Hepatocyte (in vitro differentiated cells): ENCODE measurements at regions not wholly inside any gene's neighbourhood (a gene's known extent, or its start where the extent isn't known, plus 50 kb on each side); places are given as distances from the start of the nearest gene placed in this dataset.
A peak's percentile ranks its signal among the peaks of the same experiment; 100 is the strongest.

Source experiments
- DNase-seq: peaks from one replicate; pipeline ENCODE4 v3.0.0-alpha.2; 2016; ENCODE audit warnings: low spot score
- H2AFZ ChIP-seq: fragments of 200-600 bp; sonication (generic); 2 replicates; pipeline ENCODE4 v1.6.0; 2016; ENCODE audit warnings: antibody characterized with exemption, mild to moderate bottlenecking
- H3K27ac ChIP-seq: fragments of 200-600 bp; sonication (generic); 2 replicates; pipeline ENCODE4 v1.5.1; 2016; ENCODE audit warnings: mild to moderate bottlenecking
- H3K27me3 ChIP-seq: fragments of 200-600 bp; sonication (generic); 2 replicates; pipeline ENCODE4 v1.6.1; 2016
- H3K36me3 ChIP-seq: fragments of 200-600 bp; sonication (generic); replicated peaks from 2 replicates; pipeline ENCODE4 v1.5.1; 2016; ENCODE audit warnings: low read depth; ENCODE audit not compliant: insufficient read depth
- H3K4me1 ChIP-seq: fragments of 200-600 bp; sonication (generic); 2 replicates; pipeline ENCODE4 v1.5.1; 2016; ENCODE audit warnings: mild to moderate bottlenecking, moderate library complexity; ENCODE audit not compliant: insufficient read depth
- H3K4me2 ChIP-seq: fragments of 200-600 bp; sonication (generic); 2 replicates; pipeline ENCODE4 v1.6.0; 2016
- H3K4me3 ChIP-seq: fragments of 200-600 bp; sonication (generic); 2 replicates; pipeline ENCODE4 v1.5.1; 2016; ENCODE audit warnings: mild to moderate bottlenecking
- H3K79me2 ChIP-seq: fragments of 200-600 bp; sonication (generic); 2 replicates; pipeline ENCODE4 v1.6.0; 2017; ENCODE audit warnings: mild to moderate bottlenecking
- H3K9me2 ChIP-seq: fragments of 200-600 bp; sonication (generic); replicated peaks from 2 replicates; pipeline ENCODE4 v1.6.0; 2017; ENCODE audit warnings: mild to moderate bottlenecking; ENCODE audit not compliant: insufficient read depth
- H3K9me3 ChIP-seq: fragments of 200-600 bp; sonication (generic); 2 replicates; pipeline ENCODE4 v1.5.1; 2016; ENCODE audit warnings: low read depth, mild to moderate bottlenecking
- H4K20me1 ChIP-seq: fragments of 200-600 bp; sonication (generic); 2 replicates; pipeline ENCODE4 v1.6.0; 2016; ENCODE audit warnings: mild to moderate bottlenecking; ENCODE audit not compliant: insufficient read depth, poor library complexity, severe bottlenecking
- CTCF ChIP-seq: fragments of 200-600 bp; sonication (generic); IDR thresholded peaks from 2 replicates; pipeline ENCODE4 v1.5.1; 2016; ENCODE audit warnings: antibody characterized with exemption, mild to moderate bottlenecking; ENCODE audit not compliant: poor library complexity
- EZH2 ChIP-seq: fragments of 200-600 bp; sonication (generic); IDR thresholded peaks from 2 replicates; pipeline ENCODE4 v1.6.1; 2016; ENCODE audit warnings: antibody characterized with exemption, mild to moderate bottlenecking, borderline replicate concordance
- EZH2phosphoT487 ChIP-seq: fragments of 200-600 bp; sonication (generic); IDR thresholded peaks from one replicate; pipeline ENCODE4 v1.6.1; 2018; ENCODE audit warnings: antibody characterized with exemption, mild to moderate bottlenecking, low read depth, moderate library complexity; ENCODE audit not compliant: unreplicated experiment, severe bottlenecking
- WGBS: methylation state at CpG from one replicate; pipeline ENCODE4 v1.1.6; 2016; ENCODE audit warnings: low lambda C conversion rate; ENCODE audit errors: missing lambda C conversion rate; 5-methylcytosine and 5-hydroxymethylcytosine counted together

GRCh38 chr1:96865731-96866685 is 144.4 kb downstream of the PTBP2 start:
- H3K36me3 ChIP-seq, result no peaks in the 10 kb centered on the region
- H3K4me2 ChIP-seq, result no peak overlapping the region
- DNase-seq, result peak; percentile 54
- no peak overlapping the region for H3K4me3 ChIP-seq
- H2AFZ ChIP-seq, result no peak overlapping the region
- H3K27ac ChIP-seq, result peak overlapping the region; percentile 64
- H4K20me1 ChIP-seq, result no peaks in the 10 kb centered on the region
- H3K27me3 ChIP-seq, result no peaks in the 10 kb centered on the region
- TF ChIP-seq EZH2phosphoT487 (no peak), CTCF (no peak), EZH2 (no peak)
- H3K79me2 ChIP-seq, result no peaks in the 10 kb centered on the region
- no peaks in the 10 kb centered on the region for H3K4me1 ChIP-seq
- H3K9me3 ChIP-seq, result no peaks in the 10 kb centered on the region
- H3K9me2 ChIP-seq, result no peaks in the 10 kb centered on the region
- 65% methylated on average over 3 of the region's 3 CpGs for WGBS

- Histone ChIP-seq H3K79me2 (no peaks in the 10 kb centered on the region), H3K9me3 (peaks cover 10% of the 10 kb centered on the region), H3K27me3 (no peaks in the 10 kb centered on the region), H3K4me1 (no peaks in the 10 kb centered on the region), H2AFZ (no peak overlapping the region), H3K9me2 (no peaks in the 10 kb centered on the region), H3K4me3 (no peak overlapping the region), H3K27ac (no peak overlapping the region), H3K36me3 (no peaks in the 10 kb centered on the region), H3K4me2 (no peak overlapping the region), H4K20me1 (no peaks in the 10 kb centered on the region)
- no peak for DNase-seq
- TF ChIP-seq EZH2 (no peak), EZH2phosphoT487 (no peak), CTCF (no peak)
- 81% methylated on average over 2 of the region's 2 CpGs for WGBS
Observed at GRCh38 chr1:96872757-96873156, 151.2 kb downstream of the PTBP2 start.

- 88% methylated on average over 1 of the region's 1 CpG for WGBS
- Histone ChIP-seq H3K9me3 (no peaks in the 10 kb centered on the region), H3K4me2 (no peak overlapping the region), H3K4me1 (no peaks in the 10 kb centered on the region), H2AFZ (no peak overlapping the region), H4K20me1 (no peaks in the 10 kb centered on the region), H3K36me3 (no peaks in the 10 kb centered on the region), H3K27ac (no peak overlapping the region), H3K9me2 (no peaks in the 10 kb centered on the region), H3K4me3 (no peak overlapping the region), H3K27me3 (no peaks in the 10 kb centered on the region), H3K79me2 (no peaks in the 10 kb centered on the region)
- TF ChIP-seq EZH2, result no peak
- no peak for TF ChIP-seq EZH2phosphoT487
- TF ChIP-seq CTCF, result no peak
- no peak for DNase-seq
Observed at GRCh38 chr1:96878640-96879039, 157.1 kb downstream of the PTBP2 start.
